NCI-H1694 treated with DMSO at 0.1 percent for 48 hours (cell line): ENCODE measurements at regions not wholly inside any gene's neighbourhood (a gene's known extent, or its start where the extent isn't known, plus 50 kb on each side); places are given as distances from the start of the nearest gene placed in this dataset.

Experiments
- DNase-seq: peaks from one replicate; lab custom pipeline; 2025; lab: John Stamatoyannopoulos, UW

- peak; percentile 53 for DNase-seq
Measured at GRCh38 chr2:198499539-198499938, 695.1 kb downstream of the PLCL1 start.

GRCh38 chr2:198498516-198498915 is 694.1 kb downstream of the PLCL1 start:
- DNase-seq, result no peak

GRCh38 chr2:198498048-198498447 is 693.7 kb downstream of the PLCL1 start:
- DNase-seq, result no peak

GRCh38 chr2:198494931-198495330 is 690.5 kb downstream of the PLCL1 start:
- no peak for DNase-seq

- no peak for DNase-seq
Measured at GRCh38 chr2:198490748-198491147, 686.4 kb downstream of the PLCL1 start.

- DNase-seq, result no peak
Measured at GRCh38 chr2:198488964-198489363, 684.6 kb downstream of the PLCL1 start.

GRCh38 chr2:198483051-198483450 is 678.7 kb downstream of the PLCL1 start:
- no peak for DNase-seq

GRCh38 chr2:198479065-198479464 is 674.7 kb downstream of the PLCL1 start:
- DNase-seq, result no peak

GRCh38 chr2:198478361-198478760 is 674.0 kb downstream of the PLCL1 start:
- DNase-seq, result no peak

GRCh38 chr2:198476007-198476406 is 671.6 kb downstream of the PLCL1 start:
- no peak for DNase-seq

- no peak for DNase-seq
Measured at GRCh38 chr2:198471291-198471690, 666.9 kb downstream of the PLCL1 start.

- no peak for DNase-seq
Measured at GRCh38 chr2:198468136-198468535, 663.7 kb downstream of the PLCL1 start.

- no peak for DNase-seq
Measured at GRCh38 chr2:198465970-198466369, 661.6 kb downstream of the PLCL1 start.

- DNase-seq, result no peak
Measured at GRCh38 chr2:198456418-198456817, 652.0 kb downstream of the PLCL1 start.

- DNase-seq, result no peak
Measured at GRCh38 chr2:198453866-198454265, 649.5 kb downstream of the PLCL1 start.

- DNase-seq, result no peak
Measured at GRCh38 chr2:198452327-198452726, 647.9 kb downstream of the PLCL1 start.

GRCh38 chr2:198448789-198449188 is 644.4 kb downstream of the PLCL1 start:
- DNase-seq, result no peak

GRCh38 chr2:198444800-198445287 is 640.5 kb downstream of the PLCL1 start:
- DNase-seq, result no peak

- no peak for DNase-seq
Measured at GRCh38 chr2:198441901-198442300, 637.5 kb downstream of the PLCL1 start.

- DNase-seq, result no peak
Measured at GRCh38 chr2:198441246-198441645, 636.9 kb downstream of the PLCL1 start.

- no peak for DNase-seq
Measured at GRCh38 chr2:198440833-198441232, 636.4 kb downstream of the PLCL1 start.

GRCh38 chr2:198438331-198438730 is 633.9 kb downstream of the PLCL1 start:
- no peak for DNase-seq

GRCh38 chr2:198424112-198424511 is 619.7 kb downstream of the PLCL1 start:
- no peak for DNase-seq

- DNase-seq, result no peak
Measured at GRCh38 chr2:198417836-198418235, 613.4 kb downstream of the PLCL1 start.

GRCh38 chr2:198414976-198415375 is 610.6 kb downstream of the PLCL1 start:
- DNase-seq, result no peak
